Brain microvascular endothelial cell (primary cell): ENCODE measurements at regions not wholly inside any gene's neighbourhood (a gene's known extent, or its start where the extent isn't known, plus 50 kb on each side); places are given as distances from the start of the nearest gene placed in this dataset.

Experiments
- DNase-seq: peaks from one replicate; pipeline ENCODE4 v3.0.0-alpha.2; 2020
- H3K27ac ChIP-seq: fragments of 250-450 bp; sonication (Bioruptor Pico); 2 replicates; pipeline ENCODE4 v1.5.1; 2020; ENCODE audit warnings: mild to moderate bottlenecking, moderate library complexity
- H3K27me3 ChIP-seq: fragments of 250-450 bp; sonication (Bioruptor Pico); replicated peaks from 2 replicates; pipeline ENCODE4 v1.5.1; 2020; ENCODE audit warnings: mild to moderate bottlenecking
- H3K36me3 ChIP-seq: fragments of 250-450 bp; sonication (Bioruptor Pico); replicated peaks from 2 replicates; pipeline ENCODE4 v1.5.1; 2020; ENCODE audit warnings: mild to moderate bottlenecking
- H3K4me3 ChIP-seq: 2 replicates; pipeline ENCODE4 v1.5.1; 2011; ENCODE audit warnings: low read depth, mild to moderate bottlenecking, control low read depth, low read length, moderate library complexity
- in situ Hi-C: cut with HindIII; loops from 2 replicates; pipeline ENCODE4 v1.10.0; 2017; ENCODE audit warnings: low sequenced_read_pairs, low pct_ligation_motif_present
- TF ChIP-seq, protein P1 (sequence below): IDR thresholded peaks from 2 replicates; pipeline ENCODE4 v1.5.1; 2011; ENCODE audit warnings: low read depth, mild to moderate bottlenecking, moderate library complexity, low read length, control low read depth, inconsistent platforms; ENCODE audit errors: missing control alignments

DNA sequence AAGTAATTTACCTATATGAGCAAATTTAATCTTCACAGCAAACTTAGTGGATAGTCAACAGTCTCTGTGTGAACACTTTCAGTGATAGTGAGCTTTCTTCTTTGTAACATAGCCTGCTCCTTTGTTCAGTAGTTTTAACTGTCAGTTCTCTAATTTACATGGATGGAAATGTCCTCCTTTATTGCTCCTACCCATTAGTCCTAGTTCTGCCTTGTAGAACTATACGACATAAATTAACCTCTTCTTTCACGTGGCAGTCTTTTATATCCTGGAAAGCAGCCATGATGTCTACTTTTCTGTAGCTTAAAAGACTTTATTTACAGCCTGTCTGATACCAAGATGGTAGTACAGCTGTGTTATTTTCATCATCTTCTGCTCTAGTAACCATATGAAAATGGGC, 143.6 kb downstream of the TANC2 start:
- TF ChIP-seq, protein P1, sequence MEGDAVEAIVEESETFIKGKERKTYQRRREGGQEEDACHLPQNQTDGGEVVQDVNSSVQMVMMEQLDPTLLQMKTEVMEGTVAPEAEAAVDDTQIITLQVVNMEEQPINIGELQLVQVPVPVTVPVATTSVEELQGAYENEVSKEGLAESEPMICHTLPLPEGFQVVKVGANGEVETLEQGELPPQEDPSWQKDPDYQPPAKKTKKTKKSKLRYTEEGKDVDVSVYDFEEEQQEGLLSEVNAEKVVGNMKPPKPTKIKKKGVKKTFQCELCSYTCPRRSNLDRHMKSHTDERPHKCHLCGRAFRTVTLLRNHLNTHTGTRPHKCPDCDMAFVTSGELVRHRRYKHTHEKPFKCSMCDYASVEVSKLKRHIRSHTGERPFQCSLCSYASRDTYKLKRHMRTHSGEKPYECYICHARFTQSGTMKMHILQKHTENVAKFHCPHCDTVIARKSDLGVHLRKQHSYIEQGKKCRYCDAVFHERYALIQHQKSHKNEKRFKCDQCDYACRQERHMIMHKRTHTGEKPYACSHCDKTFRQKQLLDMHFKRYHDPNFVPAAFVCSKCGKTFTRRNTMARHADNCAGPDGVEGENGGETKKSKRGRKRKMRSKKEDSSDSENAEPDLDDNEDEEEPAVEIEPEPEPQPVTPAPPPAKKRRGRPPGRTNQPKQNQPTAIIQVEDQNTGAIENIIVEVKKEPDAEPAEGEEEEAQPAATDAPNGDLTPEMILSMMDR = no peak
- no peaks in the 10 kb centered on the region for H3K27me3 ChIP-seq
- no peaks in the 10 kb centered on the region for H3K36me3 ChIP-seq
- H3K4me3 ChIP-seq = no peak overlapping the region
- in situ Hi-C loops = no loop called here
- H3K27ac ChIP-seq = no peak overlapping the region
- no peak for DNase-seq

DNA sequence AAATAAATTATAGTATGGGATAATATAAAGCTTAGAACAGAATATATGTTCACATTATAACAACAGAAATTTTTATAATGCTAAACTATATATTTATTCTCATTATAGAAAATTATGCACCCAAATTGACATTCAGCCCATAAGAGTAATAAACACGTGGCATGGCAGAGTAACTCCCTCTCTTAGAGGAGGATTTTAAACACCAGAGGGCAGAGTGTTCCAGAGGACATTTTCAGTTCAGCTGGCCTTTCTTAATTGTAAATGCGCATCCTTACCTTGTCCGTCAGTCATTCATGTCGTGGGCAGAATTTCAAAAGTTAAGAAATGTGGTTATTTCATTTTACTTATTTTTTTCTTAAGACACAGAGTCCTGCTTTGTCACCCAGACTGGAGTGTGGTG, 147.1 kb downstream of the TANC2 start:
- no peaks in the 10 kb centered on the region for H3K36me3 ChIP-seq
- no peak overlapping the region for H3K4me3 ChIP-seq
- TF ChIP-seq, protein P1 = peak; percentile 25
- H3K27me3 ChIP-seq = no peaks in the 10 kb centered on the region
- in situ Hi-C loops = no loop called here
- H3K27ac ChIP-seq = no peak overlapping the region
- no peak for DNase-seq

DNA sequence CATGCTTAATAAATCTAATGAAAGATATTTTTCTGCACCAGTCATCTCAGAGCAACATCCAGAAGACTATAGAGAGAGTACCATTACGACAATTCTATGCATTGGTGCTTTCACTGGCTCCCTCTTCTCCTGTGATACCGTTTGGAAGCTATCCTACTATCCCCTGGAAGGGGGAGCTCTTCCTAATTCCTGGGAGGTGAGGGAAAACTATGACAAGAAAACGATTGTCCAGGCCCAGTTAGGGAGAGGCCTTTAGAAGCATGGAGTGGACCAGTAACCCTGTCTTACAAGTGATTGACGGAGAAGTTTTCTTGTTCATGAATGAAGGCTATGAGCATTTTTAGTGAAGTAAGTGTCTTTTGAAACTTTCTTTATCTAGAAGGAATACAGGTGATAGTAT, 150.2 kb downstream of the TANC2 start:
- in situ Hi-C loops = no loop called here
- no peaks in the 10 kb centered on the region for H3K27me3 ChIP-seq
- no peak overlapping the region for H3K4me3 ChIP-seq
- H3K36me3 ChIP-seq = no peaks in the 10 kb centered on the region
- no peak for DNase-seq
- no peak overlapping the region for H3K27ac ChIP-seq
- TF ChIP-seq, protein P1 = peak; percentile 26

DNA sequence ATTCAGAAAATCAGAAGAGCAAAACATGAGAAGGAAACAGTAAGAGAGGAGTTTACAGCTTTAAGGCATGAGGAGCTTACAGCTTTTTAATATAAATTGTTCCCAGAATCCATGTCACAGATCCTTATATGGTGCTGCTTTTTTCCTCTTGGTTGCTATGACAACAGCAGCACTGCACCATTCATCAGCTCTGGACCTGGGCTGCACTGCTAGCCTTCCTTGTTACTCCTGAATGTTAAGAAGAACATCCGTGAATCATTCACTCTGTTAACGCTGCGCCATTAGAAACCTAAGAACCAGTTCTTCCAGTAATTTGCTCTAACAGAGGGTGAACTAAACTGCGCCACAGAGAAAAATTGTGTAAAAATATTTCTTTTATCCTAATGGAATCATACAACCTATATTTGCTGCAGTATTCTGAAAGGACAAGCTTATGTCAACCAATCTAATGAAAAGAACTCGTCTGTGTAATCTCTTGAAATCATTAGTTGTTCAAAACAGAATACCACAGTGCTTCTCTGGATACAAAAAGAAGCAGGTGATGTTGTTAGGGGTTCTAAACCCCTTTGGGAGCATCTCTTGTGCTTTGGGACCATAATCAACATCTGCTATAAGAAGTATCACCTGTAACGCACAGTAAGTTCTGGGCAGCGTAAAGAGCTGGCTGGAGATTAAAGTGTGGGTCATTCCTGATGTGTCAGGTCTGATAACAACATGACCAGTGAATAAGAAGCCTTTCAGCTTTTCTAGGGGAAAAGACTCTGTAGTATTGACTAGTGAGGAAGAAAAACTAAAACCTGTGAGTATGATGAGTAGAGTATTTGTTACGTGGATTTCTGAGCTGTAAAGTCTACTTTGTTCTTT, 151.2 kb downstream of the TANC2 start:
- Histone ChIP-seq H3K27me3 (no peaks in the 10 kb centered on the region), H3K36me3 (no peaks in the 10 kb centered on the region), H3K27ac (no peak overlapping the region), H3K4me3 (no peak overlapping the region)
- in situ Hi-C loops = no loop called here
- TF ChIP-seq, protein P1 = no peak
- DNase-seq = peak; percentile 41

DNA sequence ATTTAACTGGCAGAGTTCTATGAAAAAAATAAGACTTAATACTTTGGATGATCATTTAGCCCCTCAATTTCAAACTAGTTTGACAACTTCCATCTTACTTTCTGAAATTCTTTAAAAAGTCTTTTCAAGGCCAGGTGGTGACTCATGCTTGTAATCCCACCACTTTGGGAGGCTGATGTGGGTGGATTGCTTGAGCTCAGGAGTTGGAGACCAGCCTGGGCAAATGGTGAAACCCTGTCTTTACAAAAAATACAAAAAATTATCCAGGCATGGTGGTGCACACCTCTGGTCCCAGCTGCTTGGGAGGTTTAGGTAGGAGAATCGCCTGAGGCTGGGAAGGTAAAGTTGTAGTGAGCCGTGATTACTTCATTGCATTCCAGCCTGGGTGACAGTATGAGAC, 154.4 kb downstream of the TANC2 start:
- TF ChIP-seq, protein P1 = no peak
- in situ Hi-C loops = no loop called here
- H3K36me3 ChIP-seq = no peaks in the 10 kb centered on the region
- peak; percentile 24 for DNase-seq
- no peak overlapping the region for H3K27ac ChIP-seq
- H3K27me3 ChIP-seq = no peaks in the 10 kb centered on the region
- H3K4me3 ChIP-seq = no peak overlapping the region

DNA sequence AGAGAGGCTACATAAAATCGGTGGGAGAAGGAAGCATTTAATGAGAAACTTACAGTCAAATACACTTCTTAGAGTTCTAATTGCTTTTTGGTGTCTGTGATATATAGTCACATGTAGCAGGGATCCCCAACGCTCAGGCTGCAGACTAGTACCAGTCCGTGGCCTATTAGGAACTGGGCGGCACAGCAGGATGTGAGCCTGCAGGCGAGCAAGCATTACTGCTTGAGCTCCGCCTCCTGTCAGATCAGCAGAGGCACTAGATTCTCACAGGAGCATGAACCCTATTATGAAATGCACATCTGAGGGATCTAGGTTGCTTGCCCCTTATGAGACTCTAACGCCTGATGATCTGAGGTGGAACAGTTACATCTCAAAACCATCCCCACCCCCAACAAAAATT, 158.5 kb downstream of the TANC2 start:
- in situ Hi-C loops = no loop called here
- Histone ChIP-seq H3K27ac (no peak overlapping the region), H3K4me3 (no peak overlapping the region), H3K27me3 (no peaks in the 10 kb centered on the region), H3K36me3 (no peaks in the 10 kb centered on the region)
- no peak for DNase-seq
- TF ChIP-seq, protein P1 = no peak
